ENCODE measurements at regions not wholly inside any gene's neighbourhood (a gene's known extent, or its start where the extent isn't known, plus 50 kb on each side); places are given as distances from the start of the nearest gene placed in this dataset.

DNA sequence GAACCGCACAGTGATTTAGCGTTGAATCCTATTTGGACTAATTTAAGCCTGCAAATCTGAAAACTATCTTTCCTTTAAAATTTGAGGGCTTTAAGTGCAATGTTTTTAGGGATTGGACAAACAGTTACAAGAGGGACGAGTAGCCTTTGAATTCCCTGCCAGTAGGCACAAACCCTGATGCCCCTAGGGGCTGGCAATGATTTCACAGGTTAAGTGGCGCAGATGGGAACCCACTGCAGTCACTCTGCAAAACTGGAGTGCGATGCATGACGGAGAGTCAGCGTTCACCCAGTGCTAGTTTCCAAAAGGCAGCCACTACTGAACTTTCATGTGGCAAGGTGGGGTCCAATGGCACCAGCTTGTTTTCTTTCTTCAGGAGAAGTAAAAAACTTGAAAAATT lies 99.4 kb upstream of the FRMD6 start:
- TF ChIP-seq, protein P1, sequence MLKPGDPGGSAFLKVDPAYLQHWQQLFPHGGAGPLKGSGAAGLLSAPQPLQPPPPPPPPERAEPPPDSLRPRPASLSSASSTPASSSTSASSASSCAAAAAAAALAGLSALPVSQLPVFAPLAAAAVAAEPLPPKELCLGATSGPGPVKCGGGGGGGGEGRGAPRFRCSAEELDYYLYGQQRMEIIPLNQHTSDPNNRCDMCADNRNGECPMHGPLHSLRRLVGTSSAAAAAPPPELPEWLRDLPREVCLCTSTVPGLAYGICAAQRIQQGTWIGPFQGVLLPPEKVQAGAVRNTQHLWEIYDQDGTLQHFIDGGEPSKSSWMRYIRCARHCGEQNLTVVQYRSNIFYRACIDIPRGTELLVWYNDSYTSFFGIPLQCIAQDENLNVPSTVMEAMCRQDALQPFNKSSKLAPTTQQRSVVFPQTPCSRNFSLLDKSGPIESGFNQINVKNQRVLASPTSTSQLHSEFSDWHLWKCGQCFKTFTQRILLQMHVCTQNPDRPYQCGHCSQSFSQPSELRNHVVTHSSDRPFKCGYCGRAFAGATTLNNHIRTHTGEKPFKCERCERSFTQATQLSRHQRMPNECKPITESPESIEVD (tag by site-specific recombination; IDR thresholded peaks at IDR 0.05) = no peak
- TF ChIP-seq, protein P2, sequence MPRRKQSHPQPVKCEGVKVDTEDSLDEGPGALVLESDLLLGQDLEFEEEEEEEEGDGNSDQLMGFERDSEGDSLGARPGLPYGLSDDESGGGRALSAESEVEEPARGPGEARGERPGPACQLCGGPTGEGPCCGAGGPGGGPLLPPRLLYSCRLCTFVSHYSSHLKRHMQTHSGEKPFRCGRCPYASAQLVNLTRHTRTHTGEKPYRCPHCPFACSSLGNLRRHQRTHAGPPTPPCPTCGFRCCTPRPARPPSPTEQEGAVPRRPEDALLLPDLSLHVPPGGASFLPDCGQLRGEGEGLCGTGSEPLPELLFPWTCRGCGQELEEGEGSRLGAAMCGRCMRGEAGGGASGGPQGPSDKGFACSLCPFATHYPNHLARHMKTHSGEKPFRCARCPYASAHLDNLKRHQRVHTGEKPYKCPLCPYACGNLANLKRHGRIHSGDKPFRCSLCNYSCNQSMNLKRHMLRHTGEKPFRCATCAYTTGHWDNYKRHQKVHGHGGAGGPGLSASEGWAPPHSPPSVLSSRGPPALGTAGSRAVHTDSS (tag by site-specific recombination; IDR thresholded peaks at IDR 0.05) = no peak
